HepG2 (cell line): ENCODE measurements at regions not wholly inside any gene's neighbourhood (a gene's known extent, or its start where the extent isn't known, plus 50 kb on each side); places are given as distances from the start of the nearest gene placed in this dataset.

Experiments used
- ATAC-seq: fragments of 200-7000 bp; cut with Tn5 transposase; 3 replicates; pipeline ENCODE4 v1.9.1; 2020; ENCODE audit warnings: mild to moderate bottlenecking, moderate library complexity
- BruUV-seq: library from RNA; stranded (reverse); fragments of 400-500 nt; replicated peaks from 2 replicates; lab custom pipeline; 2021; lab: Mats Ljungman, UMichigan
- CTCF ChIA-PET: fragments of 300-600 bp; formaldehyde crosslinking; extraction: SDS; loops from one replicate; lab custom pipeline; 2021; ENCODE audit warnings: low total read pairs, inconsistent platforms, low intra/inter-chr PET ratio; lab: Yijun Ruan, JAX
- POLR2A ChIA-PET: fragments of 350-600 bp; sonication (Branson Sonifier 250); formaldehyde crosslinking; loops from one replicate; lab custom pipeline; 2020; ENCODE audit warnings: antibody characterized with exemption, inconsistent platforms; lab: Yijun Ruan, JAX
- DNase-seq: peaks from one replicate; pipeline ENCODE4 v3.0.0-alpha.2; 2015; ENCODE audit warnings: low spot score
- FAIRE-seq: peaks from 3 replicates; lab custom pipeline; 2011; peaks lifted over from hg19 to GRCh38; lab: Jason Lieb, UNC
- H2AFZ ChIP-seq: one replicate; pipeline ENCODE4 v1.6.1; 2011; ENCODE audit warnings: low read length, inconsistent platforms
- H3K27ac ChIP-seq: fragments of 300-600 bp; 3 replicates; pipeline ENCODE4 v1.8.0; 2011; ENCODE audit warnings: mixed run types, mild to moderate bottlenecking, mixed read lengths, low read length, inconsistent platforms; ENCODE audit not compliant: insufficient read depth; ENCODE audit errors: extremely low read length
- H3K27me3 ChIP-seq, 2 experiments: fragments of 200-600 bp in 1 of 2; 2 replicates in 1 of 2; 3 replicates in 1 of 2; pipeline versions ENCODE4 v1.6.0 to v1.8.0; 2011; ENCODE audit warnings: low read length in 2 of 2, mild to moderate bottlenecking in 2 of 2, moderate library complexity in 2 of 2, inconsistent platforms in 1 of 2; ENCODE audit not compliant: insufficient read depth in 2 of 2, control insufficient read depth in 1 of 2
- H3K36me3 ChIP-seq, 2 experiments: fragments of 200-600 bp in 1 of 2; replicated peaks in 1 of 2; 2 replicates in 1 of 2; 3 replicates in 1 of 2; pipeline versions ENCODE4 v1.5.1 to v1.8.0; 2011; ENCODE audit warnings: low read length in 2 of 2, inconsistent platforms in 1 of 2; ENCODE audit not compliant: insufficient read depth in 2 of 2, control insufficient read depth in 1 of 2
- H3K4me1 ChIP-seq: 2 replicates; pipeline ENCODE4 v1.5.1; 2012; ENCODE audit warnings: low read length, inconsistent platforms; ENCODE audit not compliant: insufficient read depth
- H3K4me2 ChIP-seq: 2 replicates; pipeline ENCODE4 v1.6.0; 2011; ENCODE audit warnings: low read depth, low read length, inconsistent platforms
- H3K4me3 ChIP-seq, 3 experiments: fragments of 200-600 bp in 1 of 3; sonication (generic), shearing (Covaris generic) in 1 of 3; replicated peaks in 1 of 3; 2 replicates each; pipeline ENCODE4 v1.5.1; 2011 to 2016; ENCODE audit warnings: low read length in 3 of 3, inconsistent platforms in 2 of 3, low read depth in 2 of 3, mild to moderate bottlenecking in 2 of 3, control low read depth in 1 of 3, mixed read lengths in 1 of 3; ENCODE audit not compliant: insufficient read depth in 1 of 3
- H3K79me2 ChIP-seq: one replicate; pipeline ENCODE4 v1.6.1; 2011; ENCODE audit warnings: low read length, inconsistent platforms; ENCODE audit not compliant: insufficient read depth
- H3K9ac ChIP-seq: 2 replicates; pipeline ENCODE4 v1.6.0; 2011; ENCODE audit warnings: mild to moderate bottlenecking, low read depth, low read length, inconsistent platforms; ENCODE audit not compliant: insufficient read depth
- H3K9me3 ChIP-seq: 2 replicates; pipeline ENCODE4 v1.5.1; 2012; ENCODE audit warnings: mild to moderate bottlenecking, low read length
- H4K20me1 ChIP-seq: 2 replicates; pipeline ENCODE4 v1.6.0; 2011; ENCODE audit warnings: inconsistent platforms, mild to moderate bottlenecking, low read length, moderate library complexity; ENCODE audit not compliant: insufficient read depth
- ADNP ChIP-seq: sonication (generic); formaldehyde crosslinking; IDR thresholded peaks from 2 replicates; pipeline ENCODE4 v1.4.0; 2020; ENCODE audit warnings: missing genetic modification reagents
- CBX5 ChIP-seq: sonication (generic); formaldehyde crosslinking; IDR thresholded peaks from 2 replicates; pipeline ENCODE4 v1.4.0; 2020; ENCODE audit warnings: missing genetic modification reagents, borderline replicate concordance
- GMEB2 ChIP-seq: IDR thresholded peaks from 2 replicates; pipeline ENCODE4 v1.6.1; 2016; ENCODE audit warnings: missing biosample characterization, missing genetic modification reagents, low read depth
- GRHL1 ChIP-seq: sonication (generic); formaldehyde crosslinking; conservative IDR thresholded peaks from 2 replicates; pipeline ENCODE4 v1.8.0; 2022; ENCODE audit warnings: missing genetic modification reagents
- GTF2F1 ChIP-seq: fragments of 150-350 bp; IDR thresholded peaks from 2 replicates; pipeline ENCODE4 v1.6.1; 2014; ENCODE audit warnings: low read length
- KMT2B ChIP-seq: IDR thresholded peaks from 2 replicates; pipeline ENCODE4 v1.6.1; 2016; ENCODE audit warnings: missing genetic modification reagents, missing compliant biosample characterization
- PCBP2 ChIP-seq: fragments of 200-400 bp; formaldehyde crosslinking; optimal IDR thresholded peaks from 2 replicates; pipeline ENCODE3; 2018; ENCODE audit warnings: low read length, low read depth; ENCODE audit not compliant: poor library complexity, severe bottlenecking
- RAD51 ChIP-seq: fragments of 450-650 bp; IDR thresholded peaks from 2 replicates; pipeline ENCODE4 v1.6.1; 2016; ENCODE audit warnings: borderline replicate concordance
- REST ChIP-seq, 2 experiments: IDR thresholded peaks; 2 replicates each; pipeline ENCODE4 v1.6.1; 2011 to 2012; ENCODE audit warnings: low read length in 2 of 2, borderline replicate concordance in 1 of 2, low read depth in 1 of 2, mild to moderate bottlenecking in 1 of 2, moderate library complexity in 1 of 2
- SIN3B ChIP-seq: fragments of 150-350 bp; IDR thresholded peaks from 2 replicates; pipeline ENCODE4 v1.6.1; 2014; ENCODE audit warnings: low read length
- SIX1 ChIP-seq: sonication (generic); formaldehyde crosslinking; IDR thresholded peaks from 2 replicates; pipeline ENCODE4 v1.4.0; 2020; ENCODE audit warnings: missing genetic modification reagents, borderline replicate concordance
- ZNF296 ChIP-seq: sonication (generic); formaldehyde crosslinking; conservative IDR thresholded peaks from 2 replicates; pipeline ENCODE4 v1.5.0; 2020; ENCODE audit warnings: mild to moderate bottlenecking, missing genetic modification reagents
- ZNF788 ChIP-seq: sonication (generic); formaldehyde crosslinking; IDR thresholded peaks from 2 replicates; pipeline ENCODE4 v1.5.0; 2020; ENCODE audit warnings: mild to moderate bottlenecking, missing genetic modification reagents, borderline replicate concordance
- ZNF883 ChIP-seq: sonication (generic); formaldehyde crosslinking; IDR thresholded peaks from 2 replicates; pipeline ENCODE4 v1.5.1; 2020; ENCODE audit warnings: mild to moderate bottlenecking, missing genetic modification reagents; ENCODE audit errors: not compliant biosample characterization
- WGBS: methylation state at CpG from one replicate; pipeline ENCODE4 v1.1.6; 2017; ENCODE audit warnings: low lambda C conversion rate; 5-methylcytosine and 5-hydroxymethylcytosine counted together
- in situ Hi-C: cut with HindIII; loops from 2 replicates; pipeline ENCODE4 v1.10.0; 2017; ENCODE audit warnings: low pct_unique_long_range_greater_than_20kb; ENCODE audit not compliant: extremely low pct_ligation_motif_present
- intact Hi-C: fragments of 100-400 bp; cut with micrococcal nuclease; formaldehyde crosslinking; loops from one replicate; pipeline ENCODE4 v1.10.0; 2022; ENCODE audit not compliant: unreplicated experiment

GRCh38 chr7:41599760-41600159 lies 103.1 kb downstream of the INHBA start:
- no peak for TF ChIP-seq KMT2B (CRISPR knock-in tag)
- no peak for TF ChIP-seq SIN3B
- no peak for TF ChIP-seq PCBP2
- no peak for TF ChIP-seq GTF2F1
- peak; percentile 69 for TF ChIP-seq RAD51
- H4K20me1 ChIP-seq: no peaks in the 10 kb centered on the region
- H3K27ac ChIP-seq: no peak overlapping the region
- DNase-seq: no peak
- intact Hi-C loops (loop anchor here (10.0 kb wide), 1 partner anchor 1855 kb away; no protein-coding TSS in a partner anchor), in situ Hi-C loops (no loop called here)
- ATAC-seq: no peak
- ChIA-PET CTCF (no interaction called here), POLR2A (no interaction called here)
- no peak overlapping the region for H3K4me3 ChIP-seq
- peaks cover 41% of the 10 kb centered on the region for H3K9me3 ChIP-seq
- no TSS peak for BruUV-seq
- H3K27me3 ChIP-seq: no peaks in the 10 kb centered on the region
- no peak for FAIRE-seq
- H3K79me2 ChIP-seq: no peaks in the 10 kb centered on the region
- H2AFZ ChIP-seq: no peak overlapping the region
- no peaks in the 10 kb centered on the region for H3K4me1 ChIP-seq
- WGBS: 15% methylated on average over 4 of the region's 4 CpGs
- H3K36me3 ChIP-seq: no peaks in the 10 kb centered on the region
- H3K4me2 ChIP-seq: no peak overlapping the region
- no peak overlapping the region for H3K9ac ChIP-seq

GRCh38 chr7:41592794-41593193 lies 110.1 kb downstream of the INHBA start:
- FAIRE-seq: no peak
- TF ChIP-seq ADNP (no peak), REST (IDR thresholded peaks at IDR 0.05; ENCODE audit: borderline replicate concordance in 1 of 2, low read depth in 1 of 2, low read length in 2 of 2) (no peak), CBX5 (no peak), SIX1 (CRISPR knock-in tag) (no peak), ZNF296 (CRISPR knock-in tag) (no peak), GMEB2 (no peak), ZNF883 (CRISPR knock-in tag) (no peak), GRHL1 (CRISPR knock-in tag) (no peak), ZNF788 (CRISPR knock-in tag) (no peak)

More at GRCh38 chr7:41592794-41593193, 110.1 kb downstream of the INHBA start:
- ATAC-seq (no peak), DNase-seq (no peak)
- no peaks in the 10 kb centered on the region for H3K27me3 ChIP-seq
- H3K79me2 ChIP-seq: no peaks in the 10 kb centered on the region
- intact Hi-C loops: no loop called here
- peaks cover 86% of the 10 kb centered on the region for H3K9me3 ChIP-seq
- POLR2A ChIA-PET: no interaction called here
- in situ Hi-C loops: no loop called here
- no peak overlapping the region for H3K9ac ChIP-seq
- H3K4me3 ChIP-seq: no peak overlapping the region
- no peak overlapping the region for H2AFZ ChIP-seq
- no peaks in the 10 kb centered on the region for H3K36me3 ChIP-seq
- no peaks in the 10 kb centered on the region for H4K20me1 ChIP-seq
- no peaks in the 10 kb centered on the region for H3K4me1 ChIP-seq
- BruUV-seq: no TSS peak
- no peak overlapping the region for H3K4me2 ChIP-seq
- CTCF ChIA-PET: no interaction called here
- no peak overlapping the region for H3K27ac ChIP-seq
